ENCODE measurements at regions not wholly inside any gene's neighbourhood (a gene's known extent, or its start where the extent isn't known, plus 50 kb on each side); places are given as distances from the start of the nearest gene placed in this dataset.

GRCh38 chr13:76286178-76286577 is 600.0 kb downstream of the KCTD12 start:
- TF ChIP-seq POLR2AphosphoS5 (IDR thresholded peaks at IDR 0.05; ENCODE audit: low read depth, low read length) (no peak), TCF7L2 (IDR thresholded peaks at IDR 0.05; ENCODE audit: low read depth, low read length) (no peak)
- TF ChIP-seq, protein P1, sequence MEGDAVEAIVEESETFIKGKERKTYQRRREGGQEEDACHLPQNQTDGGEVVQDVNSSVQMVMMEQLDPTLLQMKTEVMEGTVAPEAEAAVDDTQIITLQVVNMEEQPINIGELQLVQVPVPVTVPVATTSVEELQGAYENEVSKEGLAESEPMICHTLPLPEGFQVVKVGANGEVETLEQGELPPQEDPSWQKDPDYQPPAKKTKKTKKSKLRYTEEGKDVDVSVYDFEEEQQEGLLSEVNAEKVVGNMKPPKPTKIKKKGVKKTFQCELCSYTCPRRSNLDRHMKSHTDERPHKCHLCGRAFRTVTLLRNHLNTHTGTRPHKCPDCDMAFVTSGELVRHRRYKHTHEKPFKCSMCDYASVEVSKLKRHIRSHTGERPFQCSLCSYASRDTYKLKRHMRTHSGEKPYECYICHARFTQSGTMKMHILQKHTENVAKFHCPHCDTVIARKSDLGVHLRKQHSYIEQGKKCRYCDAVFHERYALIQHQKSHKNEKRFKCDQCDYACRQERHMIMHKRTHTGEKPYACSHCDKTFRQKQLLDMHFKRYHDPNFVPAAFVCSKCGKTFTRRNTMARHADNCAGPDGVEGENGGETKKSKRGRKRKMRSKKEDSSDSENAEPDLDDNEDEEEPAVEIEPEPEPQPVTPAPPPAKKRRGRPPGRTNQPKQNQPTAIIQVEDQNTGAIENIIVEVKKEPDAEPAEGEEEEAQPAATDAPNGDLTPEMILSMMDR (IDR thresholded peaks at IDR 0.05), result no peak

All from Panc1 (cell line).